ENCODE measurements at regions not wholly inside any gene's neighbourhood (a gene's known extent, or its start where the extent isn't known, plus 50 kb on each side); places are given as distances from the start of the nearest gene placed in this dataset.

DNA sequence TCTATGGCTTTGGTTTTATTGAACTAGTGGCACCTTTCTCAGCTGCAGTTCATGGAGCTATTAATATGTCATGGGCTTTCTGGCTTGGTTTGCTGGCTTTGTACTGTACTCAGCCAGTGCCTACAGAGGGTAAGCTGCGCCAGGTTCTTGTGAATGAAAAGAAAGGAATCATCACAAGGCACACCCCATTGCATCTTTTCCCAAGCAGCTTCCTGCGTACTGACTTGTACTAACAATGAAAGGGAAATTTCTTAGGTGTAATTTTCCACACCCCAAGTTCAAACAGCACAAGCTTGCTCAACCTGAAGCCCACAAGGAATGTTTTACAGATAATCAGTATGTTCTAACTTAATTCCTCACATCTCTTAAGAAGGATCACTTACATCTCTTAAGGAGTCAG lies 78.0 kb upstream of the TNFSF18 start:
- Histone ChIP-seq H4K91ac (ENCODE audit: low read length) (no peak overlapping the region), H2AK5ac (ENCODE audit: low read length, severe bottlenecking) (no peak overlapping the region), H3K9ac (ENCODE audit: low read length) (no peak overlapping the region), H3K27me3 (ENCODE audit: control insufficient read depth in 1 of 2, insufficient read depth in 1 of 2, low read length in 2 of 2) (peaks cover 0 to 4% of the 10 kb centered on the region in 2 experiments), H2BK15ac (ENCODE audit: low read depth, poor library complexity, severe bottlenecking) (no peak overlapping the region), H3K79me1 (replicated peaks; ENCODE audit: low read length, poor library complexity, severe bottlenecking) (no peaks in the 10 kb centered on the region), H3K9me3 (ENCODE audit: control insufficient read depth, low read length) (no peaks in the 10 kb centered on the region), H3K27ac (ENCODE audit: low read length, poor library complexity, severe bottlenecking) (no peak overlapping the region), H2BK120ac (ENCODE audit: low read depth, low read length) (no peak overlapping the region), H2BK12ac (ENCODE audit: low read length in 2 of 2) (no peak overlapping the region), H2AFZ (ENCODE audit: low read depth, low read length) (no peak overlapping the region), H3K23ac (ENCODE audit: low read length in 2 of 2) (no peak overlapping the region), H3K36me3 (ENCODE audit: control insufficient read depth in 1 of 2, insufficient read depth in 2 of 2, low read depth in 1 of 2, low read length in 2 of 2) (no peaks in the 10 kb centered on the region), H3K18ac (ENCODE audit: low read depth in 1 of 2, low read length in 2 of 2) (no peak overlapping the region), H3K4me1 (ENCODE audit: control insufficient read depth, insufficient read depth, low read depth, low read length) (no peaks in the 10 kb centered on the region), H3K14ac (ENCODE audit: low read length in 2 of 2) (no peak overlapping the region), H3K4ac (ENCODE audit: low read depth in 1 of 2, low read length in 2 of 2) (no peak overlapping the region), H3K4me2 (ENCODE audit: low read length, poor library complexity, severe bottlenecking) (no peak overlapping the region), H2BK5ac (ENCODE audit: low read depth, low read length, poor library complexity, severe bottlenecking) (no peak overlapping the region), H3K4me3 (ENCODE audit: insufficient read depth in 1 of 2, low read depth in 1 of 2, low read length in 2 of 2) (no peak overlapping the region), H4K8ac (ENCODE audit: low read length) (no peak overlapping the region)
- 93% methylated on average over 2 of the region's 2 CpGs for WGBS
- no peak for DNase-seq

DNA sequence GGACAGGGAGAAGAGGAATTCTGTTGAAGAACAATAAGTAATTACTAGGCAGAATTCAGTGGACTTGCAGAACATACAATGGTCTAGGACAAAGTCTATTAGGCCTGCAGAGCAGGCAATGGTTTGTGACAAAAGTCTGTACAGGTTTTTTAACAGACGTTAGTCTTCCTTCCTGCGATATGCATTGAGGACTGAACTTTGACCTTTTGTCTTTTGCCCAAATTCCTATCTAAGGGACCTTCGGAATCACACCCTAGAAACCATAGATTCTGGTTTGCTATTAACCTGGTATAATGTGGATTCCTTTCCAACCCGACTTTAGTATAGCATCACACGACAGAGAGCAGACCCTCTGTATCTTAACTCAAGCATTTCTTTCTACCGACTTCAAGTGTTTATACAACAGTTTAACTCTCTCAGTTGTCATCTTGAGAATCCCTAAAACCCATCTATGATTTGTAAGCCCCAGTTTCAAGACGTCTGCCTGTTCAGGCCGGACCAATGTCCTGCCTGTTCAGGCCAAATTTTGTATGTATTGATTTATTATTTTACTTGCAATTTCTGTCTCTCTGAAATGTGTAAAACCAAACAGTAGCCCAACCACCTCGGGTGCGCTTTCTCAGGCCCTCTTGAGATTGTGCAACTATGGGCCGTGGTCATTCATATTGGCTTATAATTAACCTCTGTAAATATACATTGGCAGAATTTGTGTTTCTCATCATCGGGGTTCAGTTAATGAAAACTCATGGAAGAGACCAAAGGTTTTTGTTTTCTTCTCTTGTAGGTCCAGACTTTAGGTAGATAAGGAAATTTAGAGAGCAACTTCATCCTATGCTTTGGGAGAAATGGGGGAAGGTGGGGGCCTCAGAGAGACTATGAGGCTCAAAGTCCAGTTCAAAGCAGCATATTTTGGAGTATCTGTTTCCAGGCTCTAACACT lies 76.9 kb upstream of the TNFSF18 start:
- Histone ChIP-seq H2AK5ac (ENCODE audit: low read length, severe bottlenecking) (no peak overlapping the region), H4K91ac (ENCODE audit: low read length) (no peak overlapping the region), H3K4me2 (ENCODE audit: low read length, poor library complexity, severe bottlenecking) (no peak overlapping the region), H2BK15ac (ENCODE audit: low read depth, poor library complexity, severe bottlenecking) (no peak overlapping the region), H2BK5ac (ENCODE audit: low read depth, low read length, poor library complexity, severe bottlenecking) (no peak overlapping the region), H3K18ac (ENCODE audit: low read depth in 1 of 2, low read length in 2 of 2) (no peak overlapping the region), H2BK120ac (ENCODE audit: low read depth, low read length) (no peak overlapping the region), H3K9ac (ENCODE audit: low read length) (no peak overlapping the region), H2AFZ (ENCODE audit: low read depth, low read length) (no peak overlapping the region), H3K9me3 (ENCODE audit: control insufficient read depth, low read length) (no peaks in the 10 kb centered on the region), H3K4me3 (ENCODE audit: insufficient read depth in 1 of 2, low read depth in 1 of 2, low read length in 2 of 2) (no peak overlapping the region), H3K4me1 (ENCODE audit: control insufficient read depth, insufficient read depth, low read depth, low read length) (no peaks in the 10 kb centered on the region), H3K79me1 (replicated peaks; ENCODE audit: low read length, poor library complexity, severe bottlenecking) (no peaks in the 10 kb centered on the region), H3K14ac (ENCODE audit: low read length in 2 of 2) (no peak overlapping the region), H3K23ac (ENCODE audit: low read length in 2 of 2) (no peak overlapping the region), H3K4ac (ENCODE audit: low read depth in 1 of 2, low read length in 2 of 2) (no peak overlapping the region), H3K27ac (ENCODE audit: low read length, poor library complexity, severe bottlenecking) (no peak overlapping the region), H2BK12ac (ENCODE audit: low read length in 2 of 2) (no peak overlapping the region), H3K36me3 (ENCODE audit: control insufficient read depth in 1 of 2, insufficient read depth in 2 of 2, low read depth in 1 of 2, low read length in 2 of 2) (no peaks in the 10 kb centered on the region), H4K8ac (ENCODE audit: low read length) (no peak overlapping the region), H3K27me3 (ENCODE audit: control insufficient read depth in 1 of 2, insufficient read depth in 1 of 2, low read length in 2 of 2) (no peaks in the 10 kb centered on the region)
- 86% methylated on average over 12 of the region's 12 CpGs for WGBS
- no peak for DNase-seq

DNA sequence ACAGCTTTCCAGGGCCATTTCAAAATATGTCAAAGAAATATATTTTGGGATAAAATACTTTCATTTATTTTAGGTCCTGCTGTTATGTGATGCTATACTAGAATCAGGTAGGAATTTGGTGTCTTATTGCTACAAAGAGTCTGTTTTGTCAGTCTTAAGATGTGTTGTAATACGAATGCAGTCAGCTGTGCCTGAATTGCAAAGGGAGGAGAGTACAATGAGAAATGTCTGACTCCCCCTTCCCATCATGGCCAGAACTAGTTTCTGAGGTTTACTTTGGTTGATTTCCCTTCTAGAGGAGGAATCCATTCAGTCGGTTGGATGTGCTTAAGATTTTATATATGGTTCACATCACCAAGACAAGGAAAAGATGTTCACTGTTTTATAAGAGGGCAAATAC lies 75.7 kb upstream of the TNFSF18 start:
- no peak overlapping the region for H2AK5ac ChIP-seq (ENCODE audit: low read length, severe bottlenecking)
- H4K8ac ChIP-seq (ENCODE audit: low read length): no peak overlapping the region
- no peak overlapping the region for H3K27ac ChIP-seq (ENCODE audit: low read length, poor library complexity, severe bottlenecking)
- H2BK12ac ChIP-seq (ENCODE audit: low read length in 2 of 2): no peak overlapping the region
- no peak overlapping the region for H2BK5ac ChIP-seq (ENCODE audit: low read depth, low read length, poor library complexity, severe bottlenecking)
- H3K27me3 ChIP-seq (ENCODE audit: control insufficient read depth in 1 of 2, insufficient read depth in 1 of 2, low read length in 2 of 2): no peaks in the 10 kb centered on the region
- H3K18ac ChIP-seq (ENCODE audit: low read depth in 1 of 2, low read length in 2 of 2): no peak overlapping the region
- H2BK120ac ChIP-seq (ENCODE audit: low read depth, low read length): no peak overlapping the region
- H3K14ac ChIP-seq (ENCODE audit: low read length in 2 of 2): no peak overlapping the region
- no peak overlapping the region for H3K23ac ChIP-seq (ENCODE audit: low read length in 2 of 2)
- DNase-seq: no peak
- H4K91ac ChIP-seq (ENCODE audit: low read length): no peak overlapping the region
- H3K9me3 ChIP-seq (ENCODE audit: control insufficient read depth, low read length): no peaks in the 10 kb centered on the region
- H2AFZ ChIP-seq (ENCODE audit: low read depth, low read length): no peak overlapping the region
- H2BK15ac ChIP-seq (ENCODE audit: low read depth, poor library complexity, severe bottlenecking): no peak overlapping the region
- no peak overlapping the region for H3K9ac ChIP-seq (ENCODE audit: low read length)
- WGBS: 100% methylated on average over 1 of the region's 2 CpGs
- no peak overlapping the region for H3K4me3 ChIP-seq (ENCODE audit: insufficient read depth in 1 of 2, low read depth in 1 of 2, low read length in 2 of 2)
- no peaks in the 10 kb centered on the region for H3K79me1 ChIP-seq (replicated peaks; ENCODE audit: low read length, poor library complexity, severe bottlenecking)
- no peaks in the 10 kb centered on the region for H3K36me3 ChIP-seq (ENCODE audit: control insufficient read depth in 1 of 2, insufficient read depth in 2 of 2, low read depth in 1 of 2, low read length in 2 of 2)
- H3K4me2 ChIP-seq (ENCODE audit: low read length, poor library complexity, severe bottlenecking): no peak overlapping the region
- H3K4ac ChIP-seq (ENCODE audit: low read depth in 1 of 2, low read length in 2 of 2): peak overlapping the region in 1 of 2 experiments; percentile 49
- H3K4me1 ChIP-seq (ENCODE audit: control insufficient read depth, insufficient read depth, low read depth, low read length): no peaks in the 10 kb centered on the region

DNA sequence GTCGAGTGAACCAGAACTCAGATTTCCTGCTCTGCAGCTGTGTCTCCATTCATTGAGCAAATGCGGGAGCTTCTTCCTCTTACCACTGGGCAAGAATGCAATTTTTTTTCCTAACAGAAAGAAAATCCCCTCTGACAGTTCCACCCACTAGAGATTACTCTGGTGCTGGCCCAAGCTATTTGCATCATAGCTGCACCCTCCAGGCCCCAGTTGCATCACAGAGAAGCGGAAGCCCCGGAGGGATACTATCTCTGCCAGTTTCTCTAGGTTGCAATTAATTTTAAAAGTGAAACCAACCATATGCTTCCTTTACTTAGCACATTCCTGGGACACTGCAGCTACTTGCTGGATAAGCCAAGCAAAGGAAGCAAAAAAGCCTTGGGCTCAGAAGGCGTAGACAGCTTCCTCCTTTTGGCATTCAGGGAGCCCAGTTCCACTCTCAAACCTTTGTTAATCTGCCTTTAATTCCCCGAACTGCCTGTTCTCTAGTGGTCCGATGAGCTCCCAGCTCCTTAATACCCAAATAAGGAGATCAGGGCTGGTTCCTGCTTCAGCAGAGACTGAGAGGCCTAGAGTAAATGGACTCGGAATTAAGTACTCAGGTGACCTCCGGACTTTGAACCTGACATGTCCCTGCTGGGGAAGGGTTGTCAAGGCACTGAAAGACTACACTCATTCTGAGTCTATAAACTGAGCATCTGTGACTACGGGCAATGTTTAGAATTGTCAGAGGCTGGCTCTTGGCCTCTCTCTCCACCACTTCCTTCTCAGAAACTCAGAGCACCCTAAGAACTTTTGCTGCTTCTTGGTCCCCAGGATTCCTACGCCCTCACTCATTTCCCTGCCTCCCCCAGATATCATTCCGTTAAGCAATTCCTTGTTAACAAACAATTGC lies 72.5 kb upstream of the TNFSF18 start:
- Histone ChIP-seq H3K27ac (ENCODE audit: low read length, poor library complexity, severe bottlenecking) (peak overlapping the region; percentile 90), H2BK12ac (ENCODE audit: low read length in 2 of 2) (peak overlapping the region in 1 of 2 experiments; percentile 38), H3K9me3 (ENCODE audit: control insufficient read depth, low read length) (no peaks in the 10 kb centered on the region), H2BK15ac (ENCODE audit: low read depth, poor library complexity, severe bottlenecking) (no peak overlapping the region), H3K18ac (ENCODE audit: low read depth in 1 of 2, low read length in 2 of 2) (peak overlapping the region; percentile 31 to 49), H2AFZ (ENCODE audit: low read depth, low read length) (no peak overlapping the region), H4K8ac (ENCODE audit: low read length) (peak overlapping the region; percentile 4), H2BK120ac (ENCODE audit: low read depth, low read length) (peak overlapping the region; percentile 39), H3K4ac (ENCODE audit: low read depth in 1 of 2, low read length in 2 of 2) (peak overlapping the region; percentile 20 to 47), H3K9ac (ENCODE audit: low read length) (peak overlapping the region; percentile 84), H3K36me3 (ENCODE audit: control insufficient read depth in 1 of 2, insufficient read depth in 2 of 2, low read depth in 1 of 2, low read length in 2 of 2) (no peaks in the 10 kb centered on the region), H3K4me1 (ENCODE audit: control insufficient read depth, insufficient read depth, low read depth, low read length) (peaks cover 1% of the 10 kb centered on the region), H3K27me3 (ENCODE audit: control insufficient read depth in 1 of 2, insufficient read depth in 1 of 2, low read length in 2 of 2) (no peaks in the 10 kb centered on the region), H3K79me1 (replicated peaks; ENCODE audit: low read length, poor library complexity, severe bottlenecking) (no peaks in the 10 kb centered on the region), H3K23ac (ENCODE audit: low read length in 2 of 2) (no peak overlapping the region), H2AK5ac (ENCODE audit: low read length, severe bottlenecking) (no peak overlapping the region), H2BK5ac (ENCODE audit: low read depth, low read length, poor library complexity, severe bottlenecking) (no peak overlapping the region), H3K4me2 (ENCODE audit: low read length, poor library complexity, severe bottlenecking) (peak overlapping the region; percentile 26), H3K4me3 (ENCODE audit: insufficient read depth in 1 of 2, low read depth in 1 of 2, low read length in 2 of 2) (peak overlapping the region in 1 of 2 experiments; percentile 68), H3K14ac (ENCODE audit: low read length in 2 of 2) (no peak overlapping the region), H4K91ac (ENCODE audit: low read length) (peak overlapping the region; percentile 0)
- 19% methylated on average over 11 of the region's 12 CpGs for WGBS
- peak; percentile 98 for DNase-seq
